Posterior cingulate gyrus (tissue), 11 donors: ENCODE measurements at regions not wholly inside any gene's neighbourhood (a gene's known extent, or its start where the extent isn't known, plus 50 kb on each side); places are given as distances from the start of the nearest gene placed in this dataset.
"Not testable (repeated sequence)": the region's sequence is repeated elsewhere in the genome, so short reads cannot be mapped to it uniquely, and the experiment has no call there.

Experiments
- DNase-seq, 10 donors: peaks; one replicate each; pipeline versions ENCODE4 v3.0.0 to v3.0.0-alpha.2; 2020 to 2021; ENCODE audit warnings: mixed read lengths in 3 of 10
- intact Hi-C: fragments of 100-400 bp; cut with DNase I; formaldehyde crosslinking; loops from one replicate; pipeline ENCODE4 v1.15.1; 2023

DNA sequence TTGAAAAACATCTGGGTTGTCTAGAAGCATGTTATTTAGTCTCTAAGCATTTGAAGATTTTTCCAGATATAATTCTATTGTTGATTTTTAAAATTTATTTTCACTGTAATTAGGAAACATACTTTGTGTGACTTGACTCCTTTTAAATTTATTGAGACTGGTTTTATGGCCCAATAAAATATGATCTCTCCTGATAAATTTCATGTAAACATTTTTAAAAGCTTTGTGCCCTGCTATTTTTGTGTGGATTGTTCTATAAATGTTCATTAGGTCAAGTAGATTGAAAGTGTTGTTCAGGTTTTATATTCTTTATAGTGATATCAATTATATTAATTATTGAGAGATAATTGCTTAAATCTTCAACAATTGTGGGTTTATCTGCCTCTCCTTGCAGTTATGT lies 105.4 kb downstream of the RFX6 start:
- no peak for DNase-seq
- intact Hi-C loops: no loop called here

DNA sequence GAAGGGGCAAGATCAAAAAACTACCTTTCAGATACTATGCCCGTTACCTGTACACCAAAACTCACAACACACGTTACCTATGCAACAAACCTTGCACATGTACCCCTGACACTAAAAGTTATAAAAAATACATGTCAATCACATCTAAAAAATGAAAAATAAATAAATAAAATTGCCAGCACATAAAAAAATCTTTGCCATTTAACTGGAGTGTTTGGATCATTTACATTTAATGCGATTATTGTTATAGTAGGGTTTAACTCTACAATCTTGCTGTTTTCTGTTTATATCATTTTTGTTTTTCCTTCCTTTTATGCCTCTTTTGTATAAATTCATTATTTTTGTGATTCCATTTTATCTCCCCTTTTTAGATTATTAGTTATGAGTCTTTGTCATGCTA lies 106.3 kb downstream of the RFX6 start:
- intact Hi-C loops: no loop called here
- no peak for DNase-seq

DNA sequence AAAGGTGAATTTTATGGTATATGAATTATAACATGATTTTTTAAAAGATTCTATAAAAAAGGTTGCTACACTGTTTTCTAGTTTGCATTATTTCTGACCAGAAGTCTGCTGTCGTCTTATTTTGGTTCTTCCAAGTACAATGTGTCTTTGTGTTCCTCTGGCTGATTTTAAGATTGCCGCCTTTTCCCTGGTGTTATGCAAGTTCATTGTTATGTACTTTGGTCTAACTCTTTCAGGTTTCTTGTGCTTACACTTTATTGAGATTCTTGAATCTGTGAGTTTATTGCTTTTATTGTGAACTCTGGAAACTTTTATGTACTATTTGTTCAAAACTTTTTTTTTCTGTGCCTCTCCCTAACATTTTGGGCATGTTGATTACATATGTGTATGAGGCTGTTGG lies 109.8 kb downstream of the RFX6 start:
- intact Hi-C loops: no loop called here
- no peak for DNase-seq

DNA sequence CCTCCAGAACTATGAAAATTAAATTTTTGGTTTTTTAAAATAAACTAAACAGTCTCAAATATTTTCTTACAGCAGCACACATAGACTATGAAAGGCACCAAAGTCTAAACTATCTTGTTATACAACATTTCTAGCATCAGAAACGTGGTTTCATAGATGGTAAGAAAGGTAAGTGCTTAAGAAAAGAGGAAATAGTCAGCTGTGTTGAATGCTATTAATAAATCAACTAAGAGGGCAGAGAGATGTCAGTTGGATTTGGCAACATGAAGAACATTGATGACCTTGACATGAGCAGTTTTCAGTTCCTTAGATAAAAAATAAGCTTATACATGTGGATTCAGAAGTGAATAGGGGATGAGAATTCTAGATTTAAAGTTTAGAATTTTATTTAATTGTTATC lies 113.6 kb downstream of the RFX6 start:
- intact Hi-C loops: no loop called here

GRCh38 chr6:116992546-116992945 lies 115.5 kb downstream of the RFX6 start:
- DNase-seq: no peak
- intact Hi-C loops: no loop called here

More for the DNA sequence above, 113.6 kb downstream of the RFX6 start:
- DNase-seq: no peak

GRCh38 chr6:116994447-116994846 lies 117.4 kb downstream of the RFX6 start:
- intact Hi-C loops: no loop called here

GRCh38 chr6:116996842-116997241 lies 119.8 kb downstream of the RFX6 start:
- intact Hi-C loops: no loop called here
- DNase-seq: no peak

More at GRCh38 chr6:116994447-116994846, 117.4 kb downstream of the RFX6 start:
- no peak for DNase-seq

DNA sequence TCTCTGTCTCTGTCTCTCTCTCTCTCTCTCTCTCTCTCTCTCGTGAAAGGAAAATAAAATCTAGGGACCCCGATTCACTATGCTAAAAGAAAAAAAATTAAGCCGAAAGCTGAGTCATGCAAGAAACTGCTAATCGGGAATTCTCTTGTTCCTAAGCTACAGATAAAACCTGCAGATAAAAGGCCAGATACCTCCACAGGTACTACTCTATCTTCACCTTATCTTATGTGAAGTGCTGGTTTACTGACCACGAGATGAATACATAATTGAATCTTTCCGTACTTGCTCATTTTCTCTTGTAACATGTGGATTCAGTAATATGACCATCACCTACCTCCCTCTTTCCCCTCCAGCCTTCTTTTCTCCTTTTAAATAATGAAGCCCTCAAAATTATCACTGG lies 120.5 kb downstream of the RFX6 start:
- no peak for DNase-seq
- intact Hi-C loops: no loop called here

- intact Hi-C loops: no loop called here
- no peak for DNase-seq
Observed at GRCh38 chr6:117007659-117008058, 130.6 kb downstream of the RFX6 start.

DNA sequence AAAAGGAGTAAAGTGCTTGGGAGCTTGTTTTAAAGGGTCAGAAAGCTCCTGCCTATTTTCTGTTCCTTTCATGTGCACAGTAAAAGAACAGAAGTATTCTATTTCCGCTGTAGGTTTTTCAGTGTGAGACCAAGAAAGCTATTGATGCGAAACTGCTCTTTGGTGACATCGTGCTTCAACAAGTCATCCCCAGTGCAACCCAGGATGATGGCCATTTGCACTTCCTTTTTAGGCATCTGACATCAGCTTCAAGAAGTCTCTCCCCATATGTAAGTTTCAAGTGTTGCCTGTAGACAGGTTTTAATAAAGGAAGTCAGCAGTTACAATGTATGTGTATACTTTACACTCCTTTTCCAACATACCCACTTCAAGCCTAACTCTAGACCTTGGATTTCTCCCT lies 131.6 kb downstream of the RFX6 start:
- intact Hi-C loops: no loop called here
- no peak for DNase-seq

GRCh38 chr6:117014641-117015473 lies 137.8 kb downstream of the RFX6 start:
- peak in 3 of 10 donors; percentile 59 to 83 (median 72) for DNase-seq
- intact Hi-C loops: not testable (repeated sequence)

GRCh38 chr6:117015474-117015804 lies 138.4 kb downstream of the RFX6 start:
- DNase-seq, intact Hi-C loops: not testable (repeated sequence)

- intact Hi-C loops: no loop called here
- no peak for DNase-seq
Observed at GRCh38 chr6:117018771-117019170, 141.7 kb downstream of the RFX6 start.

DNA sequence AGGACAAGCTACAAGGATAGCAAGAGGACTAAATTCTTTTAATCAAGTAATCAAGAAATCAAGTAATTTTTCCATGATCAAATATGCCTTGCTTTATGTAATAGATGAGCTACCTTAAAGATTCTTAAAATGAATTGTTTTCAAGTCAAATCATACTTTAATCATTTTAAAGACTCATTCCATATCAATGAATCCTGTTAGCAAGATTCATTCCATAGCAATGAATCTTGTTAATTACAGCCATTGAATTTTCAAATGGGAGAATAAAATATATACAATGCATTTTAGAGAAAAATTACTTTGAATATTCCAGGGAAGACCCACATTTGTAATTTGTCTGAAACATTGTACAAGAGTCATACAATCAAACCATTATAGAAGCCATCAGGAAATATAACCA lies 145.7 kb downstream of the RFX6 start:
- no peak for DNase-seq
- intact Hi-C loops: no loop called here

GRCh38 chr6:117025310-117025709 lies 148.3 kb downstream of the RFX6 start:
- no peak for DNase-seq
- intact Hi-C loops: no loop called here

DNA sequence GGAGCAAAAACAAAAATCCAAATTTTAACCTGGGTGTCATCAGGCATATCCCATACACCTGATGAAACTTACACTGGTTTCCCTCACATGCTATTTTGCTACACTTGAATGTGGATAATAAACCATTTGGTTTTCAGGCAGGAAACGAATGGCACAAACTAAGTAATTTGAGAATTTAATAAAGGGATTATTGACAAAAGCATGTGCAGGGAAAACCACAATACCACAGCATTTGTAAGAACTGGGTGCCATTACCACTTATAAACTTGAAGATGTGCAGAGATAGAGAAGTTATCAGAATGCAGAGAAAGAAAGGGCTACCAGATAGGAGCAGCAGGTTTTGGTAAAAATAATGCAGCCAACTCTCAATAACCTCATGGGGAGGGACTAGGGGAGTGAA lies 151.2 kb downstream of the RFX6 start:
- intact Hi-C loops: no loop called here
- DNase-seq: no peak

DNA sequence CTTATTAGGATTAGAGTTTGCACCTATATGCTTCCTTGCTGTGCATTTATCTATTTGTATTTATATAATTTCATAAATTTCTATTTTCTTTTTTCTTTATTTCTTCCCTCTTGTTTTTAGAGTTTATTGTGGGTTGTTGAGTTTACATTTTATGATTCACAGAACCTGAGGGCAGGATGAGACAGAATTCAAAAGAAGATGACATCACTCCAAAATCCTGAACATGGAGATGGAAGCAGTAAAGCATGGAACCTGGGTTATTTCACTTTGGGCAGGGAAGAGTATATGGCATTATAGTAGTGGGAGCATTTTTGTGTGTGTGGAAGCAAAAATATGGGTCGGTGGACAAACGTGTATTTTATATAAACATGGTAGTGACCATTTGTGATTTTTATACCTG lies 157.5 kb downstream of the RFX6 start:
- no peak for DNase-seq
- intact Hi-C loops: no loop called here

DNA sequence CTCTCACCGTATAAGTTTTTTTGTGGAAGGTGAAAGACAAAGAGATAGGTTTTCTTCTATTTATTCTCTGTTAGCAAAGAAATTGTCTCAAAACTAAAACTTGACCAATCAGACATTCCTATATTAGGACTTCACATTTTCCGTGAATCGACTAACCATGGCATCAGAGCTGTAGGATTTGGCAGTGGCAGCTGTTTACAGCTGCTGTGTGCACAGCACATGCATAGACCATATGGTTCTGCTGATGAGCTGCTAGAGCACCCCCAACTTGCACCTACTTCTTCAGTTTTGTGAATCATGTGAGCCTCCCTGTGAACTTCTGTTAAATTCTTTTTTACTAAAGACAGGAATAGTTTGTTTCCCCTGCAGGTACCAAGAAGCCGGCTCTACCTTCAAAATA lies 157.9 kb downstream of the RFX6 start:
- no peak for DNase-seq
- intact Hi-C loops: no loop called here

- intact Hi-C loops: no loop called here
- no peak for DNase-seq
Observed at GRCh38 chr6:117050301-117050700, 173.3 kb downstream of the RFX6 start.

DNA sequence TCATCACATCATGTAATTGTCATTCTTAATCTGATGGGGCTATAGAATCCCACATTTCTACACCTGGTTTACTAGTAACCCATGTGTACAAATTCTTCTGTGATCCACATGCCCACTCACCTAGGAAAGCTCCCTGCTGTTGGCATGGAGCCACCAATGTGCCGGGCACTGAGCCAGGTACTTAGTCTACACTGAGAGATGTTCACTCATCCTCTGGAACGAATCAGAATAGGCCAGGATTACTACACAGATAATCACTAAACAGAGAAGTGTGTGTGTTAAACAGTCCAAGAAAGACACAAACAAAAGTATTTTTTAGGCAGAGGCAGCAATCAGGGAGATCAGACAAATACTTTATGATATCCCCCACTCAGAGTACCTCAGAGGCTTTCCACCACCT lies 193.2 kb upstream of the VGLL2 start:
- DNase-seq: peak in 1 of 10 donors; percentile 62
- intact Hi-C loops: no loop called here

- DNase-seq: no peak
- intact Hi-C loops: no loop called here
Observed at GRCh38 chr6:117072781-117073180, 192.6 kb upstream of the VGLL2 start.

GRCh38 chr6:117074672-117075071 lies 190.7 kb upstream of the VGLL2 start:
- intact Hi-C loops: no loop called here

GRCh38 chr6:117075218-117075617 lies 190.1 kb upstream of the VGLL2 start:
- intact Hi-C loops: no loop called here
- no peak for DNase-seq

More at GRCh38 chr6:117074672-117075071, 190.7 kb upstream of the VGLL2 start:
- no peak for DNase-seq
